HG03432 (cell line): ENCODE measurements at regions not wholly inside any gene's neighbourhood (a gene's known extent, or its start where the extent isn't known, plus 50 kb on each side); places are given as distances from the start of the nearest gene placed in this dataset.
A peak's percentile ranks its signal among the peaks of the same experiment; 100 is the strongest.

ENCODE experiments used
- ATAC-seq: cut with Tn5 transposase; IDR thresholded peaks from one replicate; pipeline ENCODE4 v1.9.1; 2021; ENCODE audit warnings: mild to moderate bottlenecking, moderate library complexity; ENCODE audit not compliant: unreplicated experiment

GRCh38 chr11:19478891-19479290 lies 233.7 kb upstream of the NAV2 start:
- no peak for ATAC-seq

- peak; percentile 84 for ATAC-seq
Observed at GRCh38 chr11:19474954-19475721, 234.4 kb upstream of the E2F8 start.

- ATAC-seq, result no peak
Observed at GRCh38 chr11:19474211-19474610, 233.5 kb upstream of the E2F8 start.

- no peak for ATAC-seq
Observed at GRCh38 chr11:19472679-19473078, 231.9 kb upstream of the E2F8 start.

GRCh38 chr11:19467904-19468303 lies 227.2 kb upstream of the E2F8 start:
- no peak for ATAC-seq

GRCh38 chr11:19466314-19466713 lies 225.6 kb upstream of the E2F8 start:
- ATAC-seq, result no peak

GRCh38 chr11:19463976-19464375 lies 223.2 kb upstream of the E2F8 start:
- no peak for ATAC-seq

GRCh38 chr11:19460718-19461405 lies 220.1 kb upstream of the E2F8 start:
- no peak for ATAC-seq

GRCh38 chr11:19459240-19459639 lies 218.5 kb upstream of the E2F8 start:
- ATAC-seq, result no peak

GRCh38 chr11:19458721-19459120 lies 218.0 kb upstream of the E2F8 start:
- no peak for ATAC-seq

- ATAC-seq, result no peak
Observed at GRCh38 chr11:19458231-19458630, 217.5 kb upstream of the E2F8 start.

GRCh38 chr11:19455731-19456130 lies 215.0 kb upstream of the E2F8 start:
- ATAC-seq, result no peak

GRCh38 chr11:19453651-19454257 lies 213.0 kb upstream of the E2F8 start:
- ATAC-seq, result no peak

- ATAC-seq, result no peak
Observed at GRCh38 chr11:19451609-19452008, 210.9 kb upstream of the E2F8 start.

GRCh38 chr11:19450282-19450681 lies 209.5 kb upstream of the E2F8 start:
- ATAC-seq, result no peak

- no peak for ATAC-seq
Observed at GRCh38 chr11:19448651-19449050, 207.9 kb upstream of the E2F8 start.

GRCh38 chr11:19447150-19447566 lies 206.4 kb upstream of the E2F8 start:
- ATAC-seq, result no peak

GRCh38 chr11:19445771-19446170 lies 205.0 kb upstream of the E2F8 start:
- no peak for ATAC-seq

GRCh38 chr11:19444231-19444630 lies 203.5 kb upstream of the E2F8 start:
- ATAC-seq, result no peak

- ATAC-seq, result no peak
Observed at GRCh38 chr11:19442554-19442910, 201.8 kb upstream of the E2F8 start.

GRCh38 chr11:19441752-19442553 lies 201.2 kb upstream of the E2F8 start:
- ATAC-seq, result peak; percentile 97
